ENCODE measurements at regions not wholly inside any gene's neighbourhood (a gene's known extent, or its start where the extent isn't known, plus 50 kb on each side); places are given as distances from the start of the nearest gene placed in this dataset.

- Mint-ChIP-seq H3K36me3 (no peaks in the 10 kb centered on the region), H3K4me1 (ENCODE audit: unreplicated experiment) (peaks cover 59% of the 10 kb centered on the region), H3K27ac (no peak overlapping the region), H3K9me3 (peaks cover 5% of the 10 kb centered on the region), H3K4me3 (no peak overlapping the region), H3K27me3 (no peaks in the 10 kb centered on the region)
- DNase-seq (ENCODE audit: extremely low spot score, unreplicated experiment): no peak
- TF ChIP-seq CTCF (conservative IDR thresholded peaks at IDR 0.05): no peak
Observed at GRCh38 chr6:22145823-22146677, 150.8 kb downstream of the PRL start.

GRCh38 chr6:22146678-22146930 lies 150.2 kb downstream of the PRL start:
- H3K36me3 Mint-ChIP-seq: no peaks in the 10 kb centered on the region
- no peak overlapping the region for H3K27ac Mint-ChIP-seq
- H3K9me3 Mint-ChIP-seq: peaks cover 5% of the 10 kb centered on the region
- H3K4me1 Mint-ChIP-seq (ENCODE audit: unreplicated experiment): peaks cover 53% of the 10 kb centered on the region
- H3K27me3 Mint-ChIP-seq: no peaks in the 10 kb centered on the region
- no peak for TF ChIP-seq CTCF (conservative IDR thresholded peaks at IDR 0.05)
- DNase-seq (ENCODE audit: extremely low spot score, unreplicated experiment): no peak
- no peak overlapping the region for H3K4me3 Mint-ChIP-seq

GRCh38 chr6:22146931-22147701 lies 149.7 kb downstream of the PRL start:
- H3K4me1 Mint-ChIP-seq (ENCODE audit: unreplicated experiment): peaks cover 52% of the 10 kb centered on the region
- TF ChIP-seq CTCF (conservative IDR thresholded peaks at IDR 0.05): no peak
- peak overlapping the region; percentile 3 for H3K27ac Mint-ChIP-seq
- DNase-seq (ENCODE audit: extremely low spot score, unreplicated experiment): no peak
- H3K36me3 Mint-ChIP-seq: no peaks in the 10 kb centered on the region
- H3K27me3 Mint-ChIP-seq: no peaks in the 10 kb centered on the region
- H3K9me3 Mint-ChIP-seq: peaks cover 5% of the 10 kb centered on the region
- peak overlapping the region; percentile 59 for H3K4me3 Mint-ChIP-seq

GRCh38 chr6:22147921-22148776 lies 148.7 kb downstream of the PRL start:
- H3K4me1 Mint-ChIP-seq (ENCODE audit: unreplicated experiment): peaks cover 47% of the 10 kb centered on the region
- H3K9me3 Mint-ChIP-seq: peaks cover 5% of the 10 kb centered on the region
- TF ChIP-seq CTCF (conservative IDR thresholded peaks at IDR 0.05): no peak
- no peaks in the 10 kb centered on the region for H3K36me3 Mint-ChIP-seq
- H3K4me3 Mint-ChIP-seq: peak overlapping the region; percentile 59
- no peak for DNase-seq (ENCODE audit: extremely low spot score, unreplicated experiment)
- peak overlapping the region; percentile 3 for H3K27ac Mint-ChIP-seq
- H3K27me3 Mint-ChIP-seq: no peaks in the 10 kb centered on the region

GRCh38 chr6:22149096-22149495 lies 147.7 kb downstream of the PRL start:
- Mint-ChIP-seq H3K4me1 (ENCODE audit: unreplicated experiment) (peaks cover 47% of the 10 kb centered on the region), H3K4me3 (no peak overlapping the region), H3K9me3 (peaks cover 5% of the 10 kb centered on the region), H3K27me3 (no peaks in the 10 kb centered on the region), H3K27ac (no peak overlapping the region), H3K36me3 (no peaks in the 10 kb centered on the region)
- DNase-seq (ENCODE audit: extremely low spot score, unreplicated experiment): no peak
- TF ChIP-seq CTCF (conservative IDR thresholded peaks at IDR 0.05): no peak

Data from type B pancreatic cell (in vitro differentiated cells).